Kasumi-1 (cell line): ENCODE measurements at regions not wholly inside any gene's neighbourhood (a gene's known extent, or its start where the extent isn't known, plus 50 kb on each side); places are given as distances from the start of the nearest gene placed in this dataset.
"Not testable (repeated sequence)": the region's sequence is repeated elsewhere in the genome, so short reads cannot be mapped to it uniquely, and the experiment has no call there.

ENCODE experiments used
- DNase-seq, 2 experiments: peaks; one replicate each; lab custom pipeline; 2025; lab: John Stamatoyannopoulos, UW

GRCh38 chr6:82511546-82511945 is 147.9 kb downstream of the TPBG start:
- no peak for DNase-seq

- not testable (repeated sequence) for DNase-seq
Measured at GRCh38 chr6:82517896-82518295, 154.3 kb downstream of the TPBG start.

- DNase-seq = no peak
Measured at GRCh38 chr6:82521369-82521768, 157.8 kb downstream of the TPBG start.

- DNase-seq = no peak
Measured at GRCh38 chr6:82521861-82522260, 158.2 kb downstream of the TPBG start.

DNA sequence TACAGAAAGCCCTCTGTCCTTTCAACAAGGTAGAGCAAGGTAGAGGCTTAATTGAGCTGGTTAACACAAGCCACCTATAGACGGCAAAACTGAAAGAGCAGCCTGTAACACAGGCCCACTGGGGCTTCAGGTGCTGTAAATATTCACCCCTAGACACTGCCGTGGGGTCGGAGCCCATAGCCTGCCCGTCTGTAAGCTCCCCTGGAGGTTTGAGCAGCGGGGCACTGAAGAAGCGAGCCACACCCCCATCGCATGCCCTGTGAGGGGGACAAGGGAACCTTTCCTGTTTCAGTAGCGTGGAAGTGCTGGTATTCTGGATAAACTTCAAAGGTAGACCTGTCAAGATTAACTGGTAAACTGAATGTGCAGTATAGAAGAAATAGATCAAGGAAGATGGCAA is 160.4 kb downstream of the TPBG start:
- no peak for DNase-seq

- DNase-seq = no peak
Measured at GRCh38 chr6:82525775-82526495, 162.3 kb downstream of the TPBG start.

- DNase-seq = not testable (repeated sequence)
Measured at GRCh38 chr6:82529960-82530460, 166.4 kb downstream of the TPBG start.

GRCh38 chr6:82534876-82535275 is 171.3 kb downstream of the TPBG start:
- DNase-seq = no peak

DNA sequence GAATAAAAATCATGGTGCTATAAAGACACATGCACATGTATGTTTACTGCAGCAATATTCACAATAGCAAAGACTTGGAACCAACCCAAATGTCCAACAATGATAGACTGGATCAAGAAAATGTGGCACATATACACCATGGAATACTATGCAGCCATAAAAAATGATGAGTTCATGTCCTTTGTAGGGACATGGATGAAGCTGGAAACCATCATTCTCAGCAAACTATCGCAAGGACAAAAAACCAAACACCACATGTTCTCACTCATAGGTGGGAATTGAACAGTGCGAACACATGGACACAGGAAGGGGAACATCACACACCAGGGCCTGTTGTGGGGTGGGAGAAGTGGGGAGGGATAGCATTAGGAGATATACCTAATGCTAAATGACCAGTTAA is 185.9 kb downstream of the TPBG start:
- DNase-seq = not testable (repeated sequence)

- DNase-seq = not testable (repeated sequence)
Measured at GRCh38 chr6:82551311-82551710, 187.7 kb downstream of the TPBG start.

DNA sequence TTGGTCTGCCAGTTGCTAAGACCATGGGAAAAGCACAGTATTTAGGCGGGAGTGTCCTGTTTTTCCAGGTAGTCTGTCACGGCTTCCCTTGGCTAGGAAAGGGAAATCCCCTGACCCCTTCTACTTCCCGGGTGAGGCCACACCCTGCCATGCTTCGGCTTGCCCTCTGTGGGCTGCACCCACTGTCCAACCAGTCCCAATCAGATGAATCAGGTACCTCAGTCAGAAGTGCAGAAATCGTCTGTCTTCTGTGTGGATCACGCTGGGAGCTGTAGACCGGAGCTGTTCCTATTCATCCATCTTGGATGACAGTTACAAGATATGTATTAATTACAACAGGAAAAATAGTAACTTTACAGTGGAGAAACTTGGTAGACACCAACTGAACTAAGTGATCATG is 188.2 kb downstream of the TPBG start:
- no peak for DNase-seq

DNA sequence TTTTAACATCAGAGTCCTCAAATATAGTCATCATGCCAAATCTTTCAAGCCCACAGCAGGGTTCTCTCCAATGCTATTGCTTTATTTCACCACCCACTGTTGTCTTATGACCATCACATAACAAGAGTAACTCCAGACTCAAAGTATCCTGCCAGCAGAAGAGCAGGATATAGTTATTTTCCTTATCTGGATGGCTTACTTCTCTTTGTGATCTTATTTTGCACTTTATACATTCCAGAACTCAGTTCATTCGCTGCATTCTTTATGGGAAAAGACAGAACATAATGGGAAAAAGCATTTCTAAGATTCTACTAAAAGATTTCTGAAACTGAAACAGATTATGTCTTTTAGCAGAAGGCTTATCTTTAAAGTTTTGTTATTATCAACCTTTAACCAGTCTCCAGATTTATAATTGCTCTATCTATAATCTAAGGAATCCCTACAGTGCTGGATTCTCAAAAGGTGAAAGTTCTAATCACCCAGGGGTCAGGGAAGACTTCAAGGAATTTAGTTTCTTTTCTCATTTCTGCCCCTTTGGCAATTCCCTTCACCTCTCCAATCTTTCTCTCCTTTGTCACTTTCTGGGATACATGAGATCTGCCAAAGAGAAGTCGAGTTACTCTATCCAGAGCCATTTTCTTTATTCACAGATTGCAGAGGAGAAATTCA is 190.4 kb downstream of the TPBG start:
- DNase-seq = no peak

- DNase-seq = no peak
Measured at GRCh38 chr6:82554666-82555065, 191.0 kb downstream of the TPBG start.

GRCh38 chr6:82555801-82556200 is 192.2 kb downstream of the TPBG start:
- no peak for DNase-seq

- not testable (repeated sequence) for DNase-seq
Measured at GRCh38 chr6:82558531-82558930, 194.9 kb downstream of the TPBG start.

- DNase-seq = no peak
Measured at GRCh38 chr6:82567621-82568020, 204.0 kb downstream of the TPBG start.

GRCh38 chr6:82568290-82568993 is 204.8 kb downstream of the TPBG start:
- DNase-seq = no peak

- DNase-seq = no peak
Measured at GRCh38 chr6:82569022-82569421, 205.4 kb downstream of the TPBG start.

- no peak for DNase-seq
Measured at GRCh38 chr6:82570083-82570482, 206.5 kb downstream of the TPBG start.

DNA sequence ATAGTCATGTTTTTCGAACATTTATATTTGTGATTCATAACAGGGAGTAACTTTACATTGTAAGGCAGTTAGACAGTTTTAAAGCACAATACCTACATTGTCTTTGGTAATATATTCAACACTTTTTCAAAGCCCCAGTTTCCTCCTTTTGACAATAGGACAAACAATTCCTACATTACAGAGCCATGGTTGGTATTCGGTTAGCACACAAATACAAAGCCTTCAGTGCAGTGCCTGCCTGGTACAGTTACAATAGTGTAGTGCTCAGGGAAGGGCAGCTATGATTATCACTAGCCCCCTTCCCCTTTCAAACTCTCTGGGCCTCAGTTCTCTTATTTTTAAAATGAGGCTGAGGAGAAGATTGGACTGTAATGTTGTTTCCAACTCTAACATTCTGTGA is 207.8 kb downstream of the TPBG start:
- no peak for DNase-seq

DNA sequence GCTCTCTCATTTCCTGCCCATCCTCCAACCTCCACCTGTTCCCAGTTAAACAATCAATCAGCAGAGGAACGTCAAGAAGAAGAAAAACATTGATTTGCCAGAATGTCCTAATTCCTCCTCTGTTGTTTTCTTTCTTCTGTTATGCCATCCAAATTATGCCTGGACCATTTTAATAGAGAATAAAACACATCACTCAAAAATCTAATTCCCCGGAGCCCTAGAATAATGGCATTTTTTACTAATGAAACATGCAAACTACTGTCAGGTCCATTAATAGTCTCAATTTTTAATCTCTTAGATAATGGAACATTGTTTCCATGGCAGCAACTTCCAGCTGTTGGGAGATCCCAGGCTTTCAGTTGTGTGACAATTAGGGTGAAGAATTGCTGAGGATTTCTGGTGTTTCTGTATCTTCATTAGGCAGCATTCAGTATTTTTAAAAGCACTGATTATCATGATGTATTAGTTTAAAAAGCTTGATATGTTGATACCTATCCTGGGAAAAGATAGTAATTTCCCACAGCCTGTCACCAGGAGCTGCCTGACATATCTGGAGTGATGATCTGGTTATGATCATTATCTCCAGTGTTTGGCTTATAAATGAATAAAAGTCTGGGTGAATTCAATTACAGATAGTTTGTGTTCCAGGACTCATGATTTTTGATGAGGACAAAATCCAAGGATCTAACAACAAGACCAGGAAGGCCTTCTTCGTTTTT is 209.8 kb downstream of the TPBG start:
- no peak for DNase-seq

DNA sequence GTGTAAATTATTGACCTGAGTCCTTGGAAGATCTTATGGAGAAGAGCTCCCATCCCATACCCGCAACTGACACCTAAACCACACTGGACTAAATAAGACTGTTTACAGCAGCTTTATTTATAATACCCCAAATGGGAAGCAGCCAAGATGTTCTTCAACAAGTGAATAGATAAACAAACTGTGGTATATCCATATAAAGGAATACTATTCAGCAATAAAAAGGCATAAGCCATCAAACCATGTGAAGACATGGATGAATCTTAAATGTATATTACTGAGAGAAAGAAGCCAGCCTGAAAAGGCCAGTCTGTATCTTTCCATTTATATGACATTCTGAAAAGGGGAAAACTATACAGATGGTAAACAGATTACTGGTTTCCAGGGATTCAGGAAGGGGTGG is 212.7 kb downstream of the TPBG start:
- DNase-seq = no peak
